SK-N-SH (cell line): ENCODE measurements at regions not wholly inside any gene's neighbourhood (a gene's known extent, or its start where the extent isn't known, plus 50 kb on each side); places are given as distances from the start of the nearest gene placed in this dataset.

ENCODE experiments used
- EZH2phosphoT487 ChIP-seq: fragments of 200-600 bp; sonication (generic); IDR thresholded peaks from 2 replicates; pipeline ENCODE4 v1.6.1; 2017; ENCODE audit warnings: low read depth, mixed run types, mild to moderate bottlenecking, antibody characterized with exemption, moderate library complexity, borderline replicate concordance
- GATA2 ChIP-seq: sonication (generic); formaldehyde crosslinking; IDR thresholded peaks from 2 replicates; pipeline ENCODE4 v1.5.0; 2020; ENCODE audit warnings: mild to moderate bottlenecking, missing genetic modification reagents
- POLR2AphosphoS5 ChIP-seq: IDR thresholded peaks from 2 replicates; pipeline ENCODE4 v1.6.1; 2012; ENCODE audit warnings: low read depth, low read length
- RAD21 ChIP-seq: IDR thresholded peaks from 2 replicates; pipeline ENCODE4 v1.6.1; 2012; ENCODE audit warnings: mild to moderate bottlenecking, low read length
- RXRA ChIP-seq: IDR thresholded peaks from 2 replicates; pipeline ENCODE4 v1.4.0; 2012; ENCODE audit warnings: low read depth, mild to moderate bottlenecking, borderline replicate concordance
- TAF1 ChIP-seq: IDR thresholded peaks from 2 replicates; pipeline ENCODE4 v1.6.1; 2012; ENCODE audit warnings: low read depth, mild to moderate bottlenecking, low read length, moderate library complexity, borderline replicate concordance
- TEAD4 ChIP-seq: IDR thresholded peaks from 2 replicates; pipeline ENCODE4 v1.4.0; 2012; ENCODE audit warnings: mild to moderate bottlenecking, borderline replicate concordance; ENCODE audit not compliant: insufficient read depth
- YY1 ChIP-seq: IDR thresholded peaks from 2 replicates; pipeline ENCODE4 v1.4.0; 2012; ENCODE audit warnings: low read depth, mild to moderate bottlenecking
- TF ChIP-seq, protein P1 (sequence below): fragments of 200-600 bp; sonication (generic); IDR thresholded peaks from 2 replicates; pipeline ENCODE4 v1.6.1; 2017; ENCODE audit warnings: antibody characterized with exemption, mild to moderate bottlenecking, moderate library complexity
- TF ChIP-seq, protein P2 (sequence below): IDR thresholded peaks from 2 replicates; pipeline ENCODE4 v1.6.1; 2012; ENCODE audit warnings: mild to moderate bottlenecking, low read depth, low read length, moderate library complexity
- TF ChIP-seq, protein P3 (sequence below): IDR thresholded peaks from 2 replicates; pipeline ENCODE4 v1.4.0; 2012; ENCODE audit warnings: low read depth
- TF ChIP-seq, protein P4 (sequence below): fragments of 150-350 bp; IDR thresholded peaks from 2 replicates; pipeline ENCODE4 v1.6.1; 2017; ENCODE audit warnings: antibody characterized with exemption, low read length, low read depth, borderline replicate concordance

DNA sequence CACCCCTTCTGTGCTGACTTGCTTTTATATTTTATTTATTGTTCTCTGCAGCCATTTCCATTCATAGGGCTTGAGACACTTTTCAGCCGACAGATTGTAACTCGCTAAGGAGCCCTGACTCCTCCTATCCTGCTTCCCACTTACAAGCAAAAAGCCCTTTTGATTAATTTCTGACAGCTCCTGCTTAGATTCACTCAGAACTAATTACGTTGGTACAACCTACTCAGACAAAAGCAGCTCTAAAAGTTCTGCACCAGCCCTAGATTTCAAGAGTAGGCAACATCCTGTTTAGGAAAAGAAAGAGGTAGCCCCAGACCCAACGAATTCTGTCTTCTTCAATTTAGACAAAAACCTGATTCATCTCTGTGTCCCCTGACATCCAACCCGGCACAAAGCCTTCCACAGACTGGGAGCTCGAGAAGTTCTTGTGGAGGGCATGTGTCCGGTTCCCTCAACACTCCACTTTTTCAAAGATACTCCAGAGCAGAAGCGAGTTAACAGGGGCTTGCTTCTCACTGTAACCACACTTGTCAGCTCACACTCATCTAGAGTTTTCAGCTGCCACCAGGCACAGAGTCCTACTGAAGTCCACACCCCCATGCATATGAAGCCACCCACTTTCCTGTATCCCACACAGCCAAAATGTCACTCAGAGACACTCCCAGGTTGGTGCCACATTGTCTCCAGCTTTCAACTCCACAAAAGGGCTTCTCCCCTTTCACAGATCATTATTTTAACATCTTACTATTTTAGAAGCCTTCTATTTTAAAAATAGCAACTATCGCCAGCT is 113.6 kb upstream of the NFE2L3 start:
- TF ChIP-seq, protein P1, sequence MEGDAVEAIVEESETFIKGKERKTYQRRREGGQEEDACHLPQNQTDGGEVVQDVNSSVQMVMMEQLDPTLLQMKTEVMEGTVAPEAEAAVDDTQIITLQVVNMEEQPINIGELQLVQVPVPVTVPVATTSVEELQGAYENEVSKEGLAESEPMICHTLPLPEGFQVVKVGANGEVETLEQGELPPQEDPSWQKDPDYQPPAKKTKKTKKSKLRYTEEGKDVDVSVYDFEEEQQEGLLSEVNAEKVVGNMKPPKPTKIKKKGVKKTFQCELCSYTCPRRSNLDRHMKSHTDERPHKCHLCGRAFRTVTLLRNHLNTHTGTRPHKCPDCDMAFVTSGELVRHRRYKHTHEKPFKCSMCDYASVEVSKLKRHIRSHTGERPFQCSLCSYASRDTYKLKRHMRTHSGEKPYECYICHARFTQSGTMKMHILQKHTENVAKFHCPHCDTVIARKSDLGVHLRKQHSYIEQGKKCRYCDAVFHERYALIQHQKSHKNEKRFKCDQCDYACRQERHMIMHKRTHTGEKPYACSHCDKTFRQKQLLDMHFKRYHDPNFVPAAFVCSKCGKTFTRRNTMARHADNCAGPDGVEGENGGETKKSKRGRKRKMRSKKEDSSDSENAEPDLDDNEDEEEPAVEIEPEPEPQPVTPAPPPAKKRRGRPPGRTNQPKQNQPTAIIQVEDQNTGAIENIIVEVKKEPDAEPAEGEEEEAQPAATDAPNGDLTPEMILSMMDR = no peak
- TF ChIP-seq TEAD4 (no peak), GATA2 (no peak), POLR2AphosphoS5 (no peak), YY1 (no peak), RXRA (no peak), RAD21 (no peak), EZH2phosphoT487 (no peak), TAF1 (no peak)
- TF ChIP-seq, protein P2, sequence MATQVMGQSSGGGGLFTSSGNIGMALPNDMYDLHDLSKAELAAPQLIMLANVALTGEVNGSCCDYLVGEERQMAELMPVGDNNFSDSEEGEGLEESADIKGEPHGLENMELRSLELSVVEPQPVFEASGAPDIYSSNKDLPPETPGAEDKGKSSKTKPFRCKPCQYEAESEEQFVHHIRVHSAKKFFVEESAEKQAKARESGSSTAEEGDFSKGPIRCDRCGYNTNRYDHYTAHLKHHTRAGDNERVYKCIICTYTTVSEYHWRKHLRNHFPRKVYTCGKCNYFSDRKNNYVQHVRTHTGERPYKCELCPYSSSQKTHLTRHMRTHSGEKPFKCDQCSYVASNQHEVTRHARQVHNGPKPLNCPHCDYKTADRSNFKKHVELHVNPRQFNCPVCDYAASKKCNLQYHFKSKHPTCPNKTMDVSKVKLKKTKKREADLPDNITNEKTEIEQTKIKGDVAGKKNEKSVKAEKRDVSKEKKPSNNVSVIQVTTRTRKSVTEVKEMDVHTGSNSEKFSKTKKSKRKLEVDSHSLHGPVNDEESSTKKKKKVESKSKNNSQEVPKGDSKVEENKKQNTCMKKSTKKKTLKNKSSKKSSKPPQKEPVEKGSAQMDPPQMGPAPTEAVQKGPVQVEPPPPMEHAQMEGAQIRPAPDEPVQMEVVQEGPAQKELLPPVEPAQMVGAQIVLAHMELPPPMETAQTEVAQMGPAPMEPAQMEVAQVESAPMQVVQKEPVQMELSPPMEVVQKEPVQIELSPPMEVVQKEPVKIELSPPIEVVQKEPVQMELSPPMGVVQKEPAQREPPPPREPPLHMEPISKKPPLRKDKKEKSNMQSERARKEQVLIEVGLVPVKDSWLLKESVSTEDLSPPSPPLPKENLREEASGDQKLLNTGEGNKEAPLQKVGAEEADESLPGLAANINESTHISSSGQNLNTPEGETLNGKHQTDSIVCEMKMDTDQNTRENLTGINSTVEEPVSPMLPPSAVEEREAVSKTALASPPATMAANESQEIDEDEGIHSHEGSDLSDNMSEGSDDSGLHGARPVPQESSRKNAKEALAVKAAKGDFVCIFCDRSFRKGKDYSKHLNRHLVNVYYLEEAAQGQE = no peak
- TF ChIP-seq, protein P3, sequence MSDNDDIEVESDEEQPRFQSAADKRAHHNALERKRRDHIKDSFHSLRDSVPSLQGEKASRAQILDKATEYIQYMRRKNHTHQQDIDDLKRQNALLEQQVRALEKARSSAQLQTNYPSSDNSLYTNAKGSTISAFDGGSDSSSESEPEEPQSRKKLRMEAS = no peak
- TF ChIP-seq, protein P4, sequence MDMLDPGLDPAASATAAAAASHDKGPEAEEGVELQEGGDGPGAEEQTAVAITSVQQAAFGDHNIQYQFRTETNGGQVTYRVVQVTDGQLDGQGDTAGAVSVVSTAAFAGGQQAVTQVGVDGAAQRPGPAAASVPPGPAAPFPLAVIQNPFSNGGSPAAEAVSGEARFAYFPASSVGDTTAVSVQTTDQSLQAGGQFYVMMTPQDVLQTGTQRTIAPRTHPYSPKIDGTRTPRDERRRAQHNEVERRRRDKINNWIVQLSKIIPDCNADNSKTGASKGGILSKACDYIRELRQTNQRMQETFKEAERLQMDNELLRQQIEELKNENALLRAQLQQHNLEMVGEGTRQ = no peak
